Panc1 (cell line): ENCODE measurements at regions not wholly inside any gene's neighbourhood (a gene's known extent, or its start where the extent isn't known, plus 50 kb on each side); places are given as distances from the start of the nearest gene placed in this dataset.

Experiments
- POLR2AphosphoS5 ChIP-seq: IDR thresholded peaks from 2 replicates; pipeline ENCODE4 v1.6.1; 2012; ENCODE audit warnings: mild to moderate bottlenecking, low read depth, low read length, moderate library complexity
- SIN3A ChIP-seq: IDR thresholded peaks from 2 replicates; pipeline ENCODE4 v1.6.1; 2012; ENCODE audit warnings: low read depth, mild to moderate bottlenecking, low read length, moderate library complexity, borderline replicate concordance; ENCODE audit not compliant: insufficient read depth
- TCF7L2 ChIP-seq: IDR thresholded peaks from 2 replicates; pipeline ENCODE4 v1.6.1; 2011; ENCODE audit warnings: mild to moderate bottlenecking, low read depth, low read length, inconsistent platforms
- TF ChIP-seq, protein P1 (sequence below): fragments of 450-650 bp; IDR thresholded peaks from 2 replicates; pipeline ENCODE4 v1.5.1; 2017; ENCODE audit warnings: mild to moderate bottlenecking
- TF ChIP-seq, protein P2 (sequence below), 2 experiments: IDR thresholded peaks; 2 replicates each; pipeline ENCODE4 v1.6.1; 2011 to 2012; ENCODE audit warnings: low read depth in 2 of 2, control low read depth in 1 of 2, low read length in 1 of 2, mild to moderate bottlenecking in 1 of 2, moderate library complexity in 1 of 2; ENCODE audit not compliant: insufficient read depth in 1 of 2

DNA sequence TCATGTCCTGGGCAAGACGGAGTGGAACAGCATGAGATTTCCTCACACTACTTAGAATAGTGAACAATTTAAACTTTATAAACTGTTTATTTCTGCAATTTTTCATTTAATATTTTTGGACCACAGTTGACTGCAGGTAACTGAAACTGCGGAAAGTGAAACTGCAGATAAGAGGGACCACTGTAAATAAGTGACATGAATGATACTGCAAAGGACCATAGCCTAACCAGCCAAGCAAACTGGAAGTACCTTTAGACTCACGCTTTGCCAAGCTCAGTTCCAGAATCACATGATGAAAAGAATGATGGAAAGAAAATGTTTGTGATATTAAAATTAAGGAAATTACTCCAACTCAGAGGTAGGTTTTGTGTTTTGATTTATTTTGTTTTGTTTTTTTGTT, 94.6 kb upstream of the ITGA4 start:
- TF ChIP-seq, protein P1, sequence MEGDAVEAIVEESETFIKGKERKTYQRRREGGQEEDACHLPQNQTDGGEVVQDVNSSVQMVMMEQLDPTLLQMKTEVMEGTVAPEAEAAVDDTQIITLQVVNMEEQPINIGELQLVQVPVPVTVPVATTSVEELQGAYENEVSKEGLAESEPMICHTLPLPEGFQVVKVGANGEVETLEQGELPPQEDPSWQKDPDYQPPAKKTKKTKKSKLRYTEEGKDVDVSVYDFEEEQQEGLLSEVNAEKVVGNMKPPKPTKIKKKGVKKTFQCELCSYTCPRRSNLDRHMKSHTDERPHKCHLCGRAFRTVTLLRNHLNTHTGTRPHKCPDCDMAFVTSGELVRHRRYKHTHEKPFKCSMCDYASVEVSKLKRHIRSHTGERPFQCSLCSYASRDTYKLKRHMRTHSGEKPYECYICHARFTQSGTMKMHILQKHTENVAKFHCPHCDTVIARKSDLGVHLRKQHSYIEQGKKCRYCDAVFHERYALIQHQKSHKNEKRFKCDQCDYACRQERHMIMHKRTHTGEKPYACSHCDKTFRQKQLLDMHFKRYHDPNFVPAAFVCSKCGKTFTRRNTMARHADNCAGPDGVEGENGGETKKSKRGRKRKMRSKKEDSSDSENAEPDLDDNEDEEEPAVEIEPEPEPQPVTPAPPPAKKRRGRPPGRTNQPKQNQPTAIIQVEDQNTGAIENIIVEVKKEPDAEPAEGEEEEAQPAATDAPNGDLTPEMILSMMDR, result no peak
- TF ChIP-seq SIN3A (no peak), POLR2AphosphoS5 (no peak), TCF7L2 (no peak)
- TF ChIP-seq, protein P2, sequence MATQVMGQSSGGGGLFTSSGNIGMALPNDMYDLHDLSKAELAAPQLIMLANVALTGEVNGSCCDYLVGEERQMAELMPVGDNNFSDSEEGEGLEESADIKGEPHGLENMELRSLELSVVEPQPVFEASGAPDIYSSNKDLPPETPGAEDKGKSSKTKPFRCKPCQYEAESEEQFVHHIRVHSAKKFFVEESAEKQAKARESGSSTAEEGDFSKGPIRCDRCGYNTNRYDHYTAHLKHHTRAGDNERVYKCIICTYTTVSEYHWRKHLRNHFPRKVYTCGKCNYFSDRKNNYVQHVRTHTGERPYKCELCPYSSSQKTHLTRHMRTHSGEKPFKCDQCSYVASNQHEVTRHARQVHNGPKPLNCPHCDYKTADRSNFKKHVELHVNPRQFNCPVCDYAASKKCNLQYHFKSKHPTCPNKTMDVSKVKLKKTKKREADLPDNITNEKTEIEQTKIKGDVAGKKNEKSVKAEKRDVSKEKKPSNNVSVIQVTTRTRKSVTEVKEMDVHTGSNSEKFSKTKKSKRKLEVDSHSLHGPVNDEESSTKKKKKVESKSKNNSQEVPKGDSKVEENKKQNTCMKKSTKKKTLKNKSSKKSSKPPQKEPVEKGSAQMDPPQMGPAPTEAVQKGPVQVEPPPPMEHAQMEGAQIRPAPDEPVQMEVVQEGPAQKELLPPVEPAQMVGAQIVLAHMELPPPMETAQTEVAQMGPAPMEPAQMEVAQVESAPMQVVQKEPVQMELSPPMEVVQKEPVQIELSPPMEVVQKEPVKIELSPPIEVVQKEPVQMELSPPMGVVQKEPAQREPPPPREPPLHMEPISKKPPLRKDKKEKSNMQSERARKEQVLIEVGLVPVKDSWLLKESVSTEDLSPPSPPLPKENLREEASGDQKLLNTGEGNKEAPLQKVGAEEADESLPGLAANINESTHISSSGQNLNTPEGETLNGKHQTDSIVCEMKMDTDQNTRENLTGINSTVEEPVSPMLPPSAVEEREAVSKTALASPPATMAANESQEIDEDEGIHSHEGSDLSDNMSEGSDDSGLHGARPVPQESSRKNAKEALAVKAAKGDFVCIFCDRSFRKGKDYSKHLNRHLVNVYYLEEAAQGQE (IDR thresholded peaks at IDR 0.05; ENCODE audit: insufficient read depth in 1 of 2, low read depth in 2 of 2, low read length in 1 of 2), result no peak
